ENCODE measurements at regions not wholly inside any gene's neighbourhood (a gene's known extent, or its start where the extent isn't known, plus 50 kb on each side); places are given as distances from the start of the nearest gene placed in this dataset.

DNA sequence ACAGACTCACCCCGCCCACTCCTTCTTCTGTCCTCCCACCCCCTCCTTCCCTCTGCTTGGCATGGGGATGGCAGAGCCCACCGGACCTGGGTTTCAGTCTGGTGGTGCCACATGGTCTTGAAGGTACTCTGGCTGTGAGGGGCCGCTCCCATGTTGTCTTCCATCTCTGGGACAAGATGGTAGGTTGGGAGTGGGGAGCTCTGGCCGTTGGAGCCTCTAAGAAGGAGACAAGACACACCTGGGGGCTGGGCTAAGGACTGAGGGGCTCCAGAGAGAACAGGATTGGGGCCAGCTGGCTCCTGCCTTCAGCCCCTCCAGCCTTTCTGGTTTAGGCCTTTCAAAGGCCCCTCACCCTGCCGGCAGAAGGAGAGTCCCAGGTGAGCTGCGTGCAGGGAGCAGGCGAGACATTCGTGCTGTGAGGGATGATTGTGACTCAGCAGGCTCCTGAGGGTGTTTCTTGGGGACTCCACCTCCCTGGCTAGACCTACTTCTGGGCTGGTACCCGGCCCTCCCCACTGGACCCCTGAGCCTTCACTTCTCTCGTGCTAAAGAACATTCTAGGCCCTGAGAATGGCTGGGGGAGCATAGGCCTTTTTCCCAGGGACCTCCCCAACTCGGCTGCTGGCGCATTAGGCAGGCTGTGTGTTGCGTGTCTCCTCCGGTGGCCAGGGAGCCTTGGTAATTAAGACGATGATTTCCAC lies 128.2 kb upstream of the HAAO start:
- TF ChIP-seq, protein P1, sequence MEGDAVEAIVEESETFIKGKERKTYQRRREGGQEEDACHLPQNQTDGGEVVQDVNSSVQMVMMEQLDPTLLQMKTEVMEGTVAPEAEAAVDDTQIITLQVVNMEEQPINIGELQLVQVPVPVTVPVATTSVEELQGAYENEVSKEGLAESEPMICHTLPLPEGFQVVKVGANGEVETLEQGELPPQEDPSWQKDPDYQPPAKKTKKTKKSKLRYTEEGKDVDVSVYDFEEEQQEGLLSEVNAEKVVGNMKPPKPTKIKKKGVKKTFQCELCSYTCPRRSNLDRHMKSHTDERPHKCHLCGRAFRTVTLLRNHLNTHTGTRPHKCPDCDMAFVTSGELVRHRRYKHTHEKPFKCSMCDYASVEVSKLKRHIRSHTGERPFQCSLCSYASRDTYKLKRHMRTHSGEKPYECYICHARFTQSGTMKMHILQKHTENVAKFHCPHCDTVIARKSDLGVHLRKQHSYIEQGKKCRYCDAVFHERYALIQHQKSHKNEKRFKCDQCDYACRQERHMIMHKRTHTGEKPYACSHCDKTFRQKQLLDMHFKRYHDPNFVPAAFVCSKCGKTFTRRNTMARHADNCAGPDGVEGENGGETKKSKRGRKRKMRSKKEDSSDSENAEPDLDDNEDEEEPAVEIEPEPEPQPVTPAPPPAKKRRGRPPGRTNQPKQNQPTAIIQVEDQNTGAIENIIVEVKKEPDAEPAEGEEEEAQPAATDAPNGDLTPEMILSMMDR (IDR thresholded peaks at IDR 0.05 in 2 of 3, conservative IDR thresholded peaks at IDR 0.05 in 1 of 3; ENCODE audit: control insufficient read depth in 2 of 3, extremely low read depth in 1 of 3, insufficient read depth in 1 of 3, low read depth in 3 of 3, low read length in 3 of 3), result no peak
- TF ChIP-seq MXI1 (IDR thresholded peaks at IDR 0.05; ENCODE audit: low read depth, low read length) (no peak), SPI1 (IDR thresholded peaks at IDR 0.05; ENCODE audit: borderline replicate concordance, insufficient read depth, low read depth, low read length) (no peak)
